ENCODE measurements at regions not wholly inside any gene's neighbourhood (a gene's known extent, or its start where the extent isn't known, plus 50 kb on each side); places are given as distances from the start of the nearest gene placed in this dataset.

GRCh38 chr6:71385111-71385822 lies 96.7 kb downstream of the OGFRL1 start:
- Histone ChIP-seq H3K9ac (ENCODE audit: insufficient read depth, low read length, poor library complexity, severe bottlenecking) (no peak overlapping the region), H4K20me1 (ENCODE audit: insufficient read depth, low read length) (no peaks in the 10 kb centered on the region), H2AFZ (ENCODE audit: insufficient read depth, low read depth, low read length, poor library complexity, severe bottlenecking) (no peak overlapping the region), H3K4me1 (ENCODE audit: control insufficient read depth in 1 of 2, insufficient read depth in 2 of 2, low read length in 2 of 2) (no peaks in the 10 kb centered on the region), H3K4me2 (replicated peaks; ENCODE audit: extremely low read depth, low read length, poor library complexity, severe bottlenecking) (no peak overlapping the region), H3K27me3 (ENCODE audit: control insufficient read depth in 2 of 2, insufficient read depth in 2 of 2, low read length in 2 of 2) (no peaks in the 10 kb centered on the region), H3K27ac (ENCODE audit: low read depth in 1 of 2, low read length in 2 of 2) (no peak overlapping the region), H3K36me3 (replicated peaks in 1 of 2; ENCODE audit: control insufficient read depth in 1 of 2, insufficient read depth in 2 of 2, low read length in 2 of 2) (no peaks in the 10 kb centered on the region), H3K79me2 (ENCODE audit: insufficient read depth, low read length) (no peaks in the 10 kb centered on the region), H3K4me3 (replicated peaks in 1 of 3; ENCODE audit: low read depth in 2 of 3, low read length in 3 of 3) (no peak overlapping the region), H3K9me3 (replicated peaks in 1 of 2; ENCODE audit: control insufficient read depth in 1 of 2, insufficient read depth in 1 of 2, low read length in 2 of 2) (no peaks in the 10 kb centered on the region)
- Mint-ChIP-seq H3K9me3 (no peaks in the 10 kb centered on the region), H3K4me3 (no peak overlapping the region), H3K4me1 (no peaks in the 10 kb centered on the region), H3K27me3 (ENCODE audit: low read depth in 3 of 3) (peaks cover 0 to 2% (median 0%) of the 10 kb centered on the region in 3 donors), H3K36me3 (no peaks in the 10 kb centered on the region), H3K27ac (no peak overlapping the region)
- intact Hi-C loops (cut with micrococcal nuclease), result loop anchor here in 1 of 2 donors (10.0 kb wide), 1 partner anchor 700 kb away; no protein-coding TSS in a partner anchor
- no peak for DNase-seq
- no peak for TF ChIP-seq CTCF (IDR thresholded peaks at IDR 0.05)
- WGBS (ENCODE audit: insufficient coverage), result no CpG with 5 or more reads among the region's 1 CpG

- Mint-ChIP-seq H3K27me3 (ENCODE audit: low read depth in 3 of 3) (no peaks in the 10 kb centered on the region), H3K27ac (no peak overlapping the region), H3K9me3 (no peaks in the 10 kb centered on the region), H3K4me1 (no peaks in the 10 kb centered on the region), H3K36me3 (no peaks in the 10 kb centered on the region), H3K4me3 (no peak overlapping the region)
- no peak overlapping the region for H3K27ac ChIP-seq (ENCODE audit: low read depth in 1 of 2, low read length in 2 of 2)
- H3K4me1 ChIP-seq (ENCODE audit: control insufficient read depth in 1 of 2, insufficient read depth in 2 of 2, low read length in 2 of 2), result no peaks in the 10 kb centered on the region
- H3K4me2 ChIP-seq (replicated peaks; ENCODE audit: extremely low read depth, low read length, poor library complexity, severe bottlenecking), result no peak overlapping the region
- H3K79me2 ChIP-seq (ENCODE audit: insufficient read depth, low read length), result no peaks in the 10 kb centered on the region
- no peaks in the 10 kb centered on the region for H3K27me3 ChIP-seq (ENCODE audit: control insufficient read depth in 2 of 2, insufficient read depth in 2 of 2, low read length in 2 of 2)
- 100% methylated on average over 1 of the region's 4 CpGs for WGBS (ENCODE audit: insufficient coverage)
- DNase-seq, result no peak
- TF ChIP-seq CTCF (IDR thresholded peaks at IDR 0.05), result no peak
- no peaks in the 10 kb centered on the region for H3K36me3 ChIP-seq (replicated peaks in 1 of 2; ENCODE audit: control insufficient read depth in 1 of 2, insufficient read depth in 2 of 2, low read length in 2 of 2)
- no peaks in the 10 kb centered on the region for H3K9me3 ChIP-seq (replicated peaks in 1 of 2; ENCODE audit: control insufficient read depth in 1 of 2, insufficient read depth in 1 of 2, low read length in 2 of 2)
- H3K9ac ChIP-seq (ENCODE audit: insufficient read depth, low read length, poor library complexity, severe bottlenecking), result no peak overlapping the region
- intact Hi-C loops (cut with micrococcal nuclease), result loop anchor here in 1 of 2 donors (10.0 kb wide), 1 partner anchor 699 kb away; no protein-coding TSS in a partner anchor
- no peak overlapping the region for H2AFZ ChIP-seq (ENCODE audit: insufficient read depth, low read depth, low read length, poor library complexity, severe bottlenecking)
- H3K4me3 ChIP-seq (replicated peaks in 1 of 3; ENCODE audit: low read depth in 2 of 3, low read length in 3 of 3), result no peak overlapping the region
- no peaks in the 10 kb centered on the region for H4K20me1 ChIP-seq (ENCODE audit: insufficient read depth, low read length)
These were observed 97.6 kb downstream of the OGFRL1 start for GRCh38 chr6:71386215-71386614.

Data from CD14-positive monocyte (primary cell).